HL-60/S4 (cell line): ENCODE measurements at regions not wholly inside any gene's neighbourhood (a gene's known extent, or its start where the extent isn't known, plus 50 kb on each side); places are given as distances from the start of the nearest gene placed in this dataset.
"Not testable (repeated sequence)": the region's sequence is repeated elsewhere in the genome, so short reads cannot be mapped to it uniquely, and the experiment has no call there.

Experiments used
- in situ Hi-C: fragments of 300-500 bp; cut with MboI; formaldehyde crosslinking; loops from 2 replicates; pipeline ENCODE4 v1.14.3; 2022; ENCODE audit warnings: low sequenced_read_pairs

GRCh38 chr2:180840641-180841040 is 139.8 kb upstream of the UBE2E3 start:
- in situ Hi-C loops = no loop called here

GRCh38 chr2:180829836-180830235 is 150.6 kb upstream of the UBE2E3 start:
- in situ Hi-C loops = no loop called here

DNA sequence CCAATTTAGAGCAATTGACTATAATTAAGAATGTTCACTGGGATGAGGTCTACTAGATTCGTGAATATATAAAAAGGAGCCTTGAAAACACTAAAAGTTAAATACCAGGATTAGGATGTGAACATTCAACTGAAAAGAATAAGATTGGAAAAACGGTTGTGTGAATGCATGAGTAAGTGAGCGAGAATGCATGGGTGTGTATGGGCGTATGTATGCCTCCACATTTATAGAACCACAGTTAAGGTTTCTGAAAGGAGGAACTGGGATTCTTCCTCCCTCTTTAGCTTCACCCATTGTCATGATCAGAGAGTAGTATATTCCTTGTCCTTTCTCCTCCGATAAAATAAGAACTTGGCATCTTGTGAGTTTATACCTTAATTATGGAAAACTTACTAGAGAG is 151.1 kb upstream of the UBE2E3 start:
- in situ Hi-C loops = no loop called here

DNA sequence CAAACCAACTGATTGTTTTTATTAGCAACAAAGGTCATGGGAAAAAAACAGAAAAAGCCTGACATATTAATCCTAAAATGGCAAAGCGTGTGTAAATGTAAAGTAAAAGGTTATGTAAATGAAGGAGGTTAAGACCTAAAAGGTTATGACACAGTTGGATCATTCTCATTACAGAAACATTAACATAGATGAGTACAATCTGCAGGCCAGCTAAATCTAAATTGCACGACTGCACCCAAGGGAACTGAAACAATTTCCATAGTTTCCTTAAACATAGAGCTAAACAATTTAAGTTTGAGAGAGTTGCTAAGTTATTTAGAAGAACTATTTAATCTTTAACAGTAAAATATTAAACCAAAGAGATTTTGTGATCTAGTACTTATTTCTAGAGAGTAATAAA is 151.6 kb upstream of the UBE2E3 start:
- in situ Hi-C loops = no loop called here

- in situ Hi-C loops = no loop called here
Observed at GRCh38 chr2:180823546-180824141, 156.8 kb upstream of the UBE2E3 start.

- in situ Hi-C loops = no loop called here
Observed at GRCh38 chr2:180819106-180819505, 161.3 kb upstream of the UBE2E3 start.

GRCh38 chr2:180818700-180819099 is 161.7 kb upstream of the UBE2E3 start:
- in situ Hi-C loops = not testable (repeated sequence)

DNA sequence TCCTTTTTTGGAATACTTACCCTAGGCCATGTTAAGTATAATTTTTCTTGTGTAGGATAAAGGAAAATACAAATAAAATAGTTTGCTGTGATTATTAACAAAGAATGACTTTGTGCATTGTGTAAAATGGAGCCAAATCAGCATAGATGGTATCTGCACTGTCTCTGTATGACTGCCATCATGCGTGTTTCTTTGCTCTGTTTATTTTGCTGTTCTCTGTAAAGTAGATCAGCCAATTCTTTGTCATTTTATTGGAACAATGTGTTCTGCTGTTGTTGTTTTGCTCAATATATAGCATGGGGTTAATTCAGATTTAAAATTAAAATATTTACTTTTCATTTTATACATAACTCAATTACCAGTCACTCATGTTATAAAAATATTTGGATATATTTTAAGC is 181.3 kb upstream of the UBE2E3 start:
- in situ Hi-C loops = no loop called here

- in situ Hi-C loops = no loop called here
Observed at GRCh38 chr2:180790891-180791290, 189.5 kb upstream of the UBE2E3 start.

GRCh38 chr2:180787330-180787729 is 193.1 kb upstream of the UBE2E3 start:
- in situ Hi-C loops = no loop called here

- in situ Hi-C loops = no loop called here
Observed at GRCh38 chr2:180781276-180781675, 199.1 kb upstream of the UBE2E3 start.

DNA sequence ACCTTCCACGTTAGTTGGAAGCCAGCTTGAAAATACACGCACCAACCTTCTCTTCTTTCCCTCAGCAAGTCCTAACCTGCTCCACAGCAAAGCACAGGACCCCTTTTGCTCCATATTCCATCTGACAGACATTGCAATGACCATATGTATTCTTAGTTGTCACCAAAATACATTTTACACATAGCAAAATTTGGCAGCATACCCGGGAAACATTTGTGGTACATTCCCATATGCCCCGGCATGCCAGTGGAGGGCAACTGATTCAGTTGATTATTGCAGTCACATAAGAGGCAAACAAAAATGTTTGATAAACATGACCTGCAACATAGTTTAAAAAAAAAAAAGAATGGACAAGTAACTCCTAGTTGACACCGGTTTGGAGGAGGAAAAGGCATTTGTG is 202.1 kb upstream of the UBE2E3 start:
- in situ Hi-C loops = no loop called here

DNA sequence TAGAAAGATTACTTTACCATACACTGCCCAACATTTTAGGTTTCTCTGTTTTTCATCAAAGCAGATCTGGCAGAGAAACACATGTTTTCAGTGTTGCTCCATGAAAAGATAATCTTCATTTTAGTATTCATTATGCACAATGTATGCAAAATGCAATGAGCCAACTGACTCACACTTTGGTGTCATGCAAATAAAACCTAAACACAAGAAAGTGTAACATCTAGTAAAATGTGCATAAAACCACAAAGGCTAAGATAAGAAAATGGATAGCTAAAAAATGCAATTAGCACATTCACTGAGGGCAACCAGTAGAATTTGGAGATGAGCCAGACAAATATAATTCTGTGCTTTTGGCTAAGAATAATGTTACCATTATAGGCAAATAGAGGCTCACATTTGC is 203.5 kb upstream of the UBE2E3 start:
- in situ Hi-C loops = no loop called here

GRCh38 chr2:180775711-180776110 is 204.7 kb upstream of the UBE2E3 start:
- in situ Hi-C loops = no loop called here

- in situ Hi-C loops = not testable (repeated sequence)
Observed at GRCh38 chr2:180765316-180765715, 215.1 kb upstream of the UBE2E3 start.

- in situ Hi-C loops = no loop called here
Observed at GRCh38 chr2:180763263-180763989, 217.0 kb upstream of the UBE2E3 start.

- in situ Hi-C loops = no loop called here
Observed at GRCh38 chr2:180761224-180761623, 219.2 kb upstream of the UBE2E3 start.

DNA sequence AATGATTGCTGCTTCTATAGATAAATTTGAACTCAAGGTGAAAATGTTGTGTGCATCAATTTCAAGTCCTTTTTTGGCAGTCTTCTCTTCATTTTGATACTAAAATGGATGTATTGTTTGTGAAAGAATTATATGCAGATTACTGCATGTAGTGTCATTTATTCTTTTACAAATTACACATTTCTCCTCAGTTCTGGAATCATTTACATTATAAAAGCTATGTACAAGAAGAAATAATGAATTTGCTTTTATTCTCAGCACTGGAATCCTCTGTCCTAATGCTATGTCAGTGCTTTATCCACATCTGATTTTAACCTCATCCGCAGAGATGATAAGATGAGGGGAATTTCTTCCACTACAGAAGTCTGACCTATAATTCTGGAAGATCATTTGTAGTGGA is 220.8 kb upstream of the UBE2E3 start:
- in situ Hi-C loops = no loop called here

DNA sequence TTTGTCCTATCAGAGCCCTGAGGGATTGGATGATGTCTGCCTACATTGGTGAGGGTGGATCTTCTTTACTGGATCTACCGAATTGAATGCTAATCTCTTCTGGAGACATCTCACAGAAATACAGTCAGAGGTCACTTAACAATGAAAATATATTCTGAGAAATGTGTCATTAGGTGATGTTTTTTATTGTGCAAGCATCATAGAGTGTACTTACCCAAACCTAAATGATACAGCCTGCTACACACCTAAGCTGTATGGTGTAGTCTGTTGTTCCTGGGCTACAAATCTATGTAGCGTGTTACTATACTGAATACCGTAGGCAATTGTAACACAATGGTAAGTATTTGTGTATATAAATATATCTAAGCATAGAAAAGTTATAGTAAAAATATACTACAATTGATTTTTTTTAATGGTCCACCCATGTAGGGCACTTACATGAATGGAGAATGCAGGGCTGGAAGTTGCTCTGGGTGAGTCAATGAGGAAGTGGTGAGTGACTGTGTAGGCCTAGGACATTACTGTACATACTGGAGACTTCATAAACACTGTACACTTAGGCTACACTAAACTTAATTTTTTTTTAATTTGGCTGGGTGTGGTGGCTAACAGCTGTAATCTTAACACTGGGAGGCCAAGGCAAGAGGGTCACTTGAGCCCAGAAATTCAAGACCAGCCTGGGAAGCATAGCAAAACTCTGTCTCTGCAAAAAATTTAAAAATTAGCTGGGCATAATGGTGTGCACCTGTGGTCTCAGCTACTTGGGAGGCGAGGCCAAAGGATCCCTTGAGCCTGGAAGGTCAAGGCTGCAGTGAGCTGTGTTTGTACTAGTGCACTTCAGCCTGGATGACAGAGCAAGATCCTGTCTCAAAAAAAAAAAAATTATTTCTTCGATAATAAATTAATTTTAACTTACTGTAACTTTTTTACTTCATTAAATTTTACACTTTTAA is 226.3 kb upstream of the UBE2E3 start:
- in situ Hi-C loops = no loop called here

DNA sequence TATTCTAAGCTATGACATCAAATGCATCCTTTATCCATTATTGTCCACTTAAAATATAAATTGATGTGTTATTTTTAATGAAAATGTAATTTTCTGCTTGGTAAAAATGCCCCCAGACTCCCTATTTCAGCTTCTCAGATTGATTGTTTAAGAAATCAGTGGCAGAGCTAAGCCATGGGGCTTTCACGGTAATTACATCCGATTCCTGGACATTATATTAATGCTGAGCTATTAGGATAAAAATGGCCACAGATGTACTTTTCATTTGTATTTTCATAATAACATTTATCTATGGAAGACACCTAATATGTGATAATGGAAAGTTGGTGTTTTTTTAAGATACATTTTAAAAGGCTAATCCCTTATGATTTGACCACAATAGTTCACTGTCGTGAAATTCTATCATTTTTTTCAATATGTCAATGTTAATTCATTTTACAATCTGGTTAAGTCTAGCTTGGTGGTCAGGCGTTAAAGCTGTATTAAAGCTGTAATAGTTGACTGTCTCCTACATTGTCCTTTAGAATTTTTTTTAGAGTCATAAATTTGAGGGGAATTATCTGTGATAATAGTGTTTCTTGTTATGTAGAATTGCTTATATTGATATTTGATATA is 229.0 kb upstream of the UBE2E3 start:
- in situ Hi-C loops = no loop called here

GRCh38 chr2:180747728-180748127 is 232.7 kb upstream of the UBE2E3 start:
- in situ Hi-C loops = no loop called here
